ENCODE measurements at regions not wholly inside any gene's neighbourhood (a gene's known extent, or its start where the extent isn't known, plus 50 kb on each side); places are given as distances from the start of the nearest gene placed in this dataset.
A peak's percentile ranks its signal among the peaks of the same experiment; 100 is the strongest.

DNA sequence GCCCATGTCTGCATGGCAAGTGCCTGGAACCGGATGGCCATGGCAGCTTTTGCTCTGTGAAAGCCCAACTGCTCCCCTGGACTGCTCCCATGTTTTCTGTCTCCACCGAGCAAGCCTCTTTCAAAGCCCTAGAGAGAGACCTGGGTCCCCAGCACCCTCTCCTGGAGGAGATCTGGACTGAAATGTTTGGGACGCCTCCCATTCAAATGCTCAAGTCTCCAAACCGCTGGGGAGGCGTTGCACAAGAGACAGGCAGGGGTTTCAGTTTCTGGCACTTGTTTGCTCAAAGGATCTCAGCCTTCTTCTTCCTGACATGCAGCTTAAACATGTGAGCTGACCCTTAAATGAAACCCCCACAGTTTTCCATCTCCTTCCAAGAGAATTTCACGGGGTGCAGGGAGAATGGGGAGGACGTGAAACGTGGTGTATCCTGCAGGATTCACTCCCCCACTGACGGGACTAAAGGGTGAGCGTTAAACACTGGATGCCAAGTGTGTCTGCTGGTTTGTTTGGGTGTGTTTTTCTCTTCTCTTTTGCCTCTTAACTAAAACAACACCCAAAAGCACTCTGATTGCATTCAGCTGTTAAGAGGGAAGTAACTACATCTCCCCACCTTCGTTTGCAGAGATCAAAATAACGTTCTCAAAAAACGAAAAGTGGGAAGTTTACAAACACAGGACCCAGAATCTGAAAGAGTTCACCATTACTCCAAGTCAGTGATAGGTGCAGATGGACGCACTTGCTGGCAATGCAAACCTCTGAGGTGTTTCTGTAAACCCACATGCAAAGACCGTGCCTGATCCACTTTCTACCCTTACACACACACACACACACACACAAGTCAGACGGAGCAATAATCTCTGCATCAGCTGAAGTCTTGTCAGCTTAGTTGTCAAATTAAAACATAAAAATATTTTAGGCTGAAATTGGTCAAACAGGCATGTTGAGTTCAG, 256.9 kb downstream of the C16orf95 start:
- DNase-seq: peak; percentile 12

DNA sequence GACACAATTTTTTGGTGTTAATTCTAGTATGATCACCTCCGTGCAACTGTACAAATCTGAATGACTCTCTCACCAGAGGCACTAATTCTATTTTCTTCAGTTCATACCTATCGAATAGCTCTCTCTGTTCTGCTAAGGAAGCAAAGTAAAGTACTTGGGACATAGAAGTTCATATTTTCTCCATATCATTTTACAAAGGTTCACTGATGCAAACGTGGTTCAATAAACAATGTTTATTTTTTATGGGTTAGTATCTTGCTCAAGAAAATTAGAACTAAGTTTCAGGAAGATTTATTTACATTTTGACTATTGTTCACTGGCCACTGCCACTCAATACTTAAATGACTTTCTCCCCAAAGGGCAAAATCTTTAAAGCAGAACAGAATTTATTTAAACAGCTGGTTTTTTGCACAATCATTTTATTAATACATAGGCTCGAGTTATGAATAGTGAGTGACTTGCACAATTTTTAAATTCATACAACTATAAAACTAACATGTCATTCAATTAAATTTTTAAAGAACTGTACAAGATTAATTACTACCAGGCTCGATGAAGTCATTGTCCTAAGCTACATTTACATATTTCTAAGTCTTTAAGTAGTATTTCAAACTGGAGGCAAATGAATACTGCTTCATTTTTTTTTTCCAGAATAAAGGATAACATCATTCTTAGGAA, 255.8 kb downstream of the C16orf95 start:
- DNase-seq: no peak

DNA sequence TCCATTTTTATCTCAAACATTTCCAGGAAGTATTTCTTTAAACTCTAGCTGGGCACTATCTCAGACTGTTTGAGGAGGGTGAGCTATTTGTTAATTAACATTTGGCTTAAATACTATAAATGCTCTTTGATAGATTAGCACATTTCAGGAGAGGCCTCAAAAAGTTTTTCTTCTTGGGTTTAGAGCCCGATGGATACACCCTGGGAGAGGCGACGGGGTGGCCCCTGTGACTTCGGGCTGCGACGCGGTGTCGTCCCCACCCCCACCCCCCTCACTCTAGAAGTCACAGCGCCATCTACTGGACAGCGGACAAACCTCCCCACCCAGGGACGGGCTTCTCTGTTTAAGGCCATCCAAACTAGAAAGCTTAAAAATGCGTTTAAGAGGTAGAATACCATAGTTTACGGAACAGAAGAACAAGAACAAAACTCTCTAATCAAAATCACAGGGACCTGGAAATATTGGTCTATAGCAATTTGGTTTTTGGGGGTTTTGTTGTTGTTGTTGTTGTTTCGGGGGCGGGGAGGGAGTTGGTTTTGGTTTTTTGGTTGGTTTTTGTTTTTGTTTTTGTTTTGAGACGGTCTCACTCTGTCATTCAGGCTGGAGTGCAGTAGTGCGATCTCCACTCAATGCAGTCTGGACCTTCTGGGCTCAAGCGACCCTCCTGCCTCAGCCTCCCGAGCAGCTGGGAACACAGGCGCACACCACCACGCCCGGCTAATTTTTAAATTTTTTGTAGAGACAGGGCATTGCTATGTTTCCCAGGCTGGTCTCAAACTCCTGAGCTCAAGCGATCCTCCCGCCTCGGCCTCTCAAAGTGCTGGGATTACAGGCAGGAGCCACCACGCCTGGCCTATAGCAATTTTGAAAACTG, 254.4 kb downstream of the C16orf95 start:
- peak; percentile 88 for DNase-seq

DNA sequence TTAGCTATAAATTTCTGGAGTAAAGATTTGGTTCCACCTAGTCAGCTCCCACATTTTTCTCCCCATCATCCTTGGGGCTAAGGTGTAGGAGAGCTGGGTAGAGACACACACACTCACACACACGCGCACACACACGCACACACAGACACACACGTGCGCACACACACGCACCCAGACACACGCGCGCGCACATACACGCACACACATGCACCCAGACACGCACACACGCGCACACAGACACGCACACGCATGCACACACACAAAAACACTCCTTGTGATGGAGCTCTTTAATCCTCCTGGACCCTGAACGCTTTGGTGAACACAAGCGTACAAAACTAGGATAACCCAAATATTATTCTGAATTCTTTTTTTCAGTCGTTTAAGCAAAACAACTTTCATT, 253.6 kb downstream of the C16orf95 start:
- DNase-seq: no peak

DNA sequence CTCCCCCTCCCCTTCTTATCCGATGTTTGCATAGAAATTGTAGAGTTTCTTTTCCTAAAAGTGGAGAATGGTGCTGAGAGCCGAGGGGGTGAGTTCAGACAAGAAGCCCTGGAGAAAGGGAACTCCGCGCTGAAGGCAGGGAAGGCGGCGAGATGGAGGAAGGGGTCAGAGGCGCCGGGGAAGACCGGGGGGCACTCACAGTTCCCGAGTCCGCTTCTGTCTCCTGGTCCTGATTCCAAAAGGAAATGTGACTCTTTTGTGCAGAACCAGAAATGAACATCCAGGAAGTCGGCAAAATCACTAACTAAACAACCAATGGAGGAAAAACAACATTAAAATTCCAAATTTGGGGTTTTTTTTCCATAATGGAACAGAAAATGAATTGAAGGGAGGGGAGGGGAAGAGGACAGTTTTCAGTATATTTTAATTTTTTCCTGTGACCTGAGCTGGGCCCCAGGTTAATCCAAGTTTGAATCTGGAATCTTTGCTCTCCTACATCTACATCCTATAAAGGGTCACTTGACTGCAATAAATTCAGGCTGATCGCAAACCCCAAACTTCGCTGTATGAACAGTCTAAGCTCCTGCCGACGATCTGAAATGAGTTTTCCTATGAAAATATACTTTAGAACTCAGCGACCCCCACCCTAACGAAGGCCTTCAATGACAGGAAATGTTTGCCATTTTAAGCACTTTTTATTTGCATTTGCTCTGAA, 252.3 kb downstream of the C16orf95 start:
- no peak for DNase-seq

DNA sequence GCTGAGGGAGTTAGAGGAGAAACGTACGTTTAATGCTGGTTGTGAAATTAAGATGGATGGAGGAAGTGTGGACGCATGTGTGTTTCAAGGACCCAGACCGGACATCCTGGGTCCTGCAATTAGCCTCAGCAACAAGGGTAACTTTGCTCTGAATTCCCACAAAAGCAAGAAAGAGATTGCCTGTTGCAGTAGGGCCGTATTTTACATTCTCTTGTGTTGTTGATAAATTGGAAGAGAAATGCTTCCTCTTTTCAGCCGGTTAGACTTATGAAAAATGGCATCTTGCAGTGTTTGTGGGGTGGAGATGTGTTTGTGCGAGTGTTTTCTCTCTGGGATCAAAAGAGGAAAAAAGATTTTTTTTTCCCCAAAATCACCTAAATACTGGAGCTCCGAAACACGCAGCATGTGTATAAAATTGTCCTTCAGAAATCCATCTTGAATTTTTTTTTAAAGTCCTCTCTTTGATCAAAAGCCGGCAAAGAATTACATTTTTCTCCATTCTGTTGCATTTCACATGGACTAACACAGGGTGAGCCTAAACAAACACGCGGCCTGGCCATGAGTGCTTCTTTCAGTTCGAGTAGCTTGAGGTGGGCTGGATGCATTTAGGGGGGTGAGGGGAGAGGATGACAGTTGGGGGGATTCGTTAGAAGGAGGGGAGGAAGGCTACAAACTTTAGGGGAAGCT, 251.6 kb downstream of the C16orf95 start:
- DNase-seq: peak; percentile 32

DNA sequence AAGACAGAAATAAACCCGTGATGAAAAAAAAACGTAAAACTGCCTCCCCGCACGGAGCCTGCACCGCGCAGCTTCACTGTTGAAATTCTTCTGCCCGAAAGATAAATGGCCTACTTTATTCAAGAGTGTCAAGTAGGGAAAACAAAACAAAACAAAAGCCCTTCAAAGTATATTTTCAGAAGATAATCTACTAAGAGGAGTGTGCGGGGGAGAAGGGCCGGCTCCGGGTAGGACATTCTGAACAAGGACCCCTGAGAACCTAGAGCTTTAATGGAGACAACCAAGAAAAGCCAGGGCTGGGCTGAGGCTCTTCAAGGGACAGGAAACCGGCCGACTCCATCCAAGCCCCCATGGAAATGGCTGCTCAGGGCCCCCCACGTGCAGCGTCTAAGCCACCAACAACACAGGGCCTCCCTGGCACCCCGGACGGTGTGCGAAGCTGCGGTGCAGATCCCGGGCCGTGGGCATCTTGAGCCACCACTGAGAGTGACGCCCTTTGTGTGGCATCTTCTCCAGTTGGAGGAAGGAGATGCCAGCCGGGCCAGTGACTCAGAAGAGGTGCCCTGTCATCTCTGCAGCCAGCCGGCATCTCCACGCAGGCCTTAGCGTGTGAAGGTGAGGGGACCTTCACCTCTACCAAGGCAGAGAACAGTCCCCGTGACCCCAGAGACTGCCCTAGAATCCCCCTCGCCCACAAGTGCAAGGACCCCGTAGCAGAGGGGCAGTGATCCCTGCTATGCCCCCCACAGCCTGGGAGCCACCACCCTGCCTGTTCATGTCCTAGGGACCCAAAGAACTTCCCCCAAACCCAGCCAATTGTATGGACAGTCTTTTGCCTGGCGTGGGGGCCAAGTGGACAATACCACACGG, 250.8 kb downstream of the C16orf95 start:
- DNase-seq: no peak

DNA sequence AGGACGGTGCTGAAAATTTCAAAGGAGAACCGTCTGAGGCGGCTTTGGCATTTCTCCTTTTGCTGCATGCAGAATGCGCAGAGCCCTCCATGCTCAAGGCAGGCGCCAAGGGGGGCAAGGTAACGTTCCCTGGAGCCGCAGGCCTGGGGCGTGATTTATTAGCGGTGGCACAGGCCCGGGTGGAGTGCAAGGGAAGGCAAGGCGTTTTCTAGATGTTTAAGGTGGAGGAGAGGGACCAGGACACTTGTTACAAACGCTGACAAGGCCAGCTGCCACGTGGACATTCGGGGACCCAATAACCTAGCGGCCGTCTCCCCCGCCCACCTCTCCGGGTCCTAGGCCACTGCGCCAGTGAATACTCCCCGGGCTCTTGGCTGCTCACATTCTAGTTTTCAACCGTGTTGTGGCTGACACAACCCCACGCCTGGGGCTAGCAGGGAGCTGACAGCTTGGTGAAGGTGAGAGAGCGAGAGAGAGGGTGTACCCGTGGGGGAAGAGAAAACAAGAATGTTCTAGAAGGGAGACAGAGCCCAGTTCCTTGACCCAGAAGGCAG, 250.1 kb downstream of the C16orf95 start:
- no peak for DNase-seq

DNA sequence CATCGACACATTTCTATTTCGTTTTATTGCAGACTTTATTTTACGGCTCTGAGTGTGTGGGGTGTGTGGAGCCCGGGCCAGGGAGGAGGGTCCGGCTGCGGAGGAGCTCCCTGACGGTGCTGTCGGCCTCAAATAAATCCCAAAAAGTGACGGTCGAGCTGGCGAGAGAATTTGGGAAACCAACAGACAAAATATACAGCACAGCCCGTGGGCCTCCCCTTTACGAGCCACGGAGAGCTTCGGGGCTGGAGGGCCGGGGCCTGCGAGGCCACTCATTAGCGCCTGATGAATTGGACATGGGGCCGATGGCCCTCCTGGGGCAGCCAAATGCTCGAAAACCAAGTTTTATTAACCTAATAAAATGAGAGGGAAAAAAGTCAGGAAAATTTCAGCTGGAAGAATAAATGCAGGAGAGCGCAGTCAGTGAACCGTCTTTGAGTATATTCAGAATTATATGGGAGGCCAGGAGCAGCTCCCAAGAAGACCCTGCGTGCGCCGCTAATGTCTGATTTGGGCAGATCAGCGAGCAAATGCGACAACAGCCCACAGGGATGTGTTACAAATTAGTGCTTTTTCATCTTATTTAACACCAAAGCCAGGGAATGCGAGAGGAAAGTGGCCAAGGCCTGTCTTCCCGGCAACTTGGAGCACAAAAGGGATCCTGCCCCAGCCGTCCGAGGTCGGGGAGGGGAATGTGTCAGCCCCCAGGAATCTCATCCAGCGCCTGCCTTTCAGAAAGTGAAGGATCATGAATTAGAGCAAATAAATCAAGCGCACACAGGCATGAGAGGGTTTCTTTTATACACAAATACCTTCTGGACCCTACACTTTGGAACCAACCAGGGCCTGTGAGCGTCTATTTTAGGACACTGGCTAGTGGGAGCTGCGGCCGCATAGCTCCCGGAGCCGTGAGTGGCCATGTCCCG, 249.1 kb downstream of the C16orf95 start:
- DNase-seq: no peak

DNA sequence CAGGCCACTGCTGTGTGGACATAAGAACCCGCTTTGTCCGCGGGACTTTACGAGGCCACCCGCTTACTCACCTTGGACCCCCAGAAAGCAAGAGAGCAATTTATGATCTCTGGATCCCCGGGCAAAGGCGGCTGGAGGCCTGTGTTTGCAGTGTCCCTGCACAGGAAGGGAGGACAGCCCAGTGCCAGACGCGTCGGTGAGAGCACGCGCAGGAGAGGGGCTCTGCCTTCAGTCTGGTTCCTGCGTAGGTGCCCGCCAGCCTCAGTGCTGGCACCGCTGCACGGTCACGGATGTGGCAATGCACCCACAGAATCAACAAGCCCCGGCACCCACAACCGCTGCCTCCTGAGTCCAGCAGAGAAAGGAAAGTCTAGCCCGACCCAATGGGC, 248.4 kb downstream of the C16orf95 start:
- DNase-seq: no peak

DNA sequence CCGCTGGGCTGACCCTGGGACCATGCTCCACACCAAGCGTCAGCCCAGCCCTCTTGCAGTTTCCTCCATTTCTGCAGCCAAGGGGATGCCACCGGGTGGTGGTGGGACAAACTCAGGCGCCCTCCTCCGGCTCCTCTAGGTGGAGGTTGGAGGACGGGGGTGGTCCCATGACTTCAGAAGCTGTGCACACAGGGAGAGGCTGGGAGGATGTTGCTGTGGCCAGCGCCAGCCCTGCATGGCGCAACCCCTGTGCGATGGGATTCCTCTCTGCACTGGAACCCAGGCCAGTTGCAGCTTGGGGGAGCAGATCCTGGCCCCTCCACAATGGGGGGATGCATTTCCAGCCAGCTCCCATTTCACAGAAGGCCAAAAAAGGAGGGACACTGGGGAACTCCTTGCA, 246.5 kb downstream of the C16orf95 start:
- no peak for DNase-seq

DNA sequence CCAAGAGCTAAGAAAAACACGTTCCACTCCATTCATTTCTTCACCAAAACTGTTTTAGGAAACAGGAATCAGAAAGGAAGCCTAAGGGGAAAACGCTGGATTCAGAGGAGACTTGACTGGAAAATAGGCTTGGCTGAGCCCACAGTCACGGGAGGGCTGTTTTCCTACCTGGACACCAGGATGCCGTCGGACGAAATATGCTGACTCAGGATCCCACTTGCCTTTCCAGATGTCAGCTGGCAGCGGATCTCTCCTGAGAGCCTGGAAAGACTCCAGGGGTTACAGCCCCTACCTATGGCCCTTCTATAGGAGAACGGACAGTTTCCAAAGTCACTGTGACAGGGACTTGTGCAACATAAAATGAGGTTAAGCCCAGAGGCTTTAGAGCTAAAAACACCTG, 245.1 kb downstream of the C16orf95 start:
- DNase-seq: no peak

DNA sequence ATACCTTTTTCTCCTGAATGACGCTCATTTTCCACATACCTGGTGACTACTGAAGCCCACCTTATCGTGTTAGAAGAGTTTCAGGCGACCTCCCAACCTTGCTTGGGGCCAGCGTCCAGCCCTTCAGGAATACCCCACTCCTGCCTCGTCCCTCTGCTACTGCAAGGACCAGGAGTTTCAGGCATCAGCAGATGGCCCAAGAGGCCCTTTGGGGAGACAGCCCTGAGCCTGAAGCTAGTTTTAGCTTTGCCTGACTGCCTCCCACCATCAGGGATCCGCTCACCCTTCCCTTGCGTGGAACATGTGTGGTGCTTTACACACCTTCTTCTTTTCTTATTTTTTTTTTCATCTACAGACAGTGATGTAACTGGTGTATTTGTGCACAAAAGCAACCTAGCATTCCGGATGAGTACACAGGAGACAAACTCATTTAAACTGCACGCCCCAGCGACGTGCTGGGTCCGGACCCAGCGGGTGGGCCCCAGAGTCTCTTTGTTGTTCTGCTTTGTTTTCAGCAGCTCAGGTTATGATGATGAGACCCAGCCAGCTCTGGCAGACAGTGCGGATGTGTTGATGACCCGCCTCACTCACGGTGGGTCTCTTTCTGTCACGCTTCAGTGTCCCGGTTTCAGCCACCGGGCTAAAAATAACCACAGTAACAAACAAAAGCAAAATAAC, 242.4 kb downstream of the C16orf95 start:
- no peak for DNase-seq

DNA sequence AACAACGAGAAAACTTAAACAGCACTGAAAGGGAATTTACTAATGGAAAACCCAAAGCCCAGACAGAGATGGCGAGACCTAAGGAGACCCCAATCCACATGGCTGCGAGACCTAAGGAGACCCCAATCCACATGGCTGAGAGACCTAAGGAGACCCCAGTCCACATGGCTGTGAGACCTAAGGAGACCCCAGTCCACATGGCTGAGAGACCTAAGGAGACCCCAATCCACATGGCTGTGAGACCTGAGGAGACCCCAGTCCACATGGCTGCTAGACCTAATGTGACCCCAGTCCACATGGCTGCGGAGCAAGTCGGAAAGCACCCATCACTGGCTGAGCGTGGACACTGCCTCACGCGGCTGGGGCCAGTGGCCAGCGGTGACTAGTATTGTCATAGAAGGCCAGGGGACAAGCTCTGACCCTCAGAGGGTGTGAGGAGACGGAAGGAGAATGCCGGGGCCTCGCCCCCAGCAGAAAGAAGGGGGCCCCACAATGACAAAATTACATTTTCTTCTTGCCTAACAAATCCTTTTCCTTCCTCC, 241.8 kb downstream of the C16orf95 start:
- no peak for DNase-seq

DNA sequence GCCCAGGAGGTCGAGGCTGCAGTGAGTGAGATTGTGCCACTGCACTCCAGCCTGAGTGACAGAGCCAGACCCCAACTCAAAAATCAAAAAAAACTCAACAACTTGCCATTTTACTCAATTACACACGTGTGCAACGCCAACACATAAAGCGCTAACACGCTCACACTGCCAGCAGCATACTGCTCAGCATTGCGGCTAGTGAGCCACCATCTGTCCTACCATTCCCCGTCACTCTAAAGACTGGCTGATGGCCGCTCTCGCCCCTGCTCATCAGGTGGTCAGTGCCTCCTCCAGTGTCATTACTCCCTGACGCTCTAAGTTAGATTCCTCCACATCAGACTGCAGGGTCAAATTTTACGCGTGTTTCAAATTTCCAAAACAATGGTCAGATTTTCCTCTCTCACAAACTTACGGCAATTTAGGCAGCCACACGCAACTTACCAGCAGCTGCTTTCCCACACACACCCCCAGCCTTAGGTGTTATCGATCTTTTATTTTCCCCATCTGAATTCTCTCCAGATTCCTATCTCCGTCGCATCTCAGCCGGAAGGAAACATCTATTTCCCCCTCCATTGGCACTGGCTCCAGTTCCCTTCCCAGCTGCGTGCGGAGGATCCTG, 240.8 kb downstream of the C16orf95 start:
- DNase-seq: no peak

DNA sequence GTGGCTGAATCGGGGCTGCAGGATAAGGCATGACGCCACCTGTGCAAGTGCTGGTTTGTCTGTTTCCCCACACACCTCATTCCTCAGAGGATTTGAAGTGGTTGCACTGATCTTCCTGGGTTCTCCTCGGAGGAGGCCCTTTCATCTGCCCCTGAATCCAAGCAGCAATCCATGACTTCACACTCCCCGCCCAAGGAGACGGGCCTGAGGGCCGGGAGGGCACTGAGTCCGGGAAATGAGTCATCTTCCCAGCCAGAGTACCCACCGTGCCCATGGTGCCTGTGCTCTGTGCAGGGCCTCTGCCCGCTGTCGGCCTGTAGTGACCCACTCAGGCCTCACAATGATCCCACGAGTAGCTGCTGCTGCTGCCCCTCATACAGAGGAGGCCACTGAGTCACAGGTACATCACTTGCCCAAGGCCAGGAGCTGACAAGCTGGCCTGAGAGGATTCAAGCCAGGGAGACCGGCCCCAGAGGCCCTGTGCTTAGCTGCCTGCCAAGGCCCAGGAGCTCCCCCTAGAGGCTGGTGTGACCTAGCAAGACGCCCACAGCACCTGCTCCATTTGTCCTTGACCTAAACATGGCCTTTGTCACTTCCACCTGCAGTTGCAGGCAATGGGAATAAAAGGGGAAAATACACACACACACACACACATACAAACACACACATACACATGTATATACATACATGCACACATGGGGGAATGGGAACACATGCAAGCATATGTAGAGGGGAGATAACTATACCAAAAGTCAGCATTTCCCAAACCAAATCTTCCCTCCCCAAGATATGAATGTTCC, 240.0 kb downstream of the C16orf95 start:
- DNase-seq: peak; percentile 82

DNA sequence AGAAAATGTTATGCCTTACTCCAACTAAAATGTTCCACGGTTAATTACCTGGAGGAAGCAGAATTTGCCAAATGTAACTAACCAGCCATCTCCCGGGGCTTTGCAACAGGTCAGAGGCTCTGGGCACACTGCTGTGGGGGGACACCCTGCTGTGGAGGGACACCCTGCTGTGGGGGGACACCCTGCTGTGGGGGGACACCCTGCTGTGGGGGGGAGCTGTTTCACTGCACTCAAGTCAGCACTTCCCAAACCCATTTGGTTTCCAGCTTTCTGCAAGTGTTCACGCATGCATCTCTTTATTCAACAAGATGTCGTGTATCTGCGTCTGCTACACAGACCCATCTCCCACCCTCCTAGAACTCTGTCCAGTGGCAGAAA, 239.5 kb downstream of the C16orf95 start:
- no peak for DNase-seq
